Right lobe of liver (tissue), 6 donors: ENCODE measurements at regions not wholly inside any gene's neighbourhood (a gene's known extent, or its start where the extent isn't known, plus 50 kb on each side); places are given as distances from the start of the nearest gene placed in this dataset.

Experiments used
- ATAC-seq, 4 donors: fragments of 200-7000 bp; cut with Tn5 transposase; one replicate each; pipeline ENCODE4 v1.9.1; 2020; ENCODE audit warnings: mild to moderate bottlenecking in 4 of 4, moderate library complexity in 4 of 4
- DNase-seq, 3 donors: peaks; one replicate each; pipeline ENCODE4 v3.0.0-alpha.2; 2020
- H3K27ac ChIP-seq, 3 donors: fragments of 200-600 bp; one replicate each; pipeline ENCODE4 v1.8.0; 2022
- H3K27me3 ChIP-seq, 2 donors: fragments of 200-600 bp; one replicate each; pipeline ENCODE4 v1.8.0; 2022
- H3K36me3 ChIP-seq, 4 donors: fragments of 200-600 bp; sonication (generic) in 1 of 4; one replicate each; pipeline versions ENCODE4 v1.5.1 to v1.8.0; 2017 to 2022; ENCODE audit warnings: control low read depth in 1 of 4
- H3K4me1 ChIP-seq, 4 donors: fragments of 200-600 bp; sonication (generic) in 1 of 4; one replicate each; pipeline versions ENCODE4 v1.5.1 to v1.8.0; 2017 to 2022; ENCODE audit warnings: control low read depth in 1 of 4
- H3K4me3 ChIP-seq, 3 donors: fragments of 200-600 bp; one replicate each; pipeline ENCODE4 v1.8.0; 2022
- H3K9me3 ChIP-seq, 4 donors: fragments of 200-600 bp; sonication (generic) in 1 of 4; one replicate each; pipeline versions ENCODE4 v1.5.1 to v1.8.0; 2017 to 2022; ENCODE audit warnings: control low read depth in 1 of 4
- POLR2A ChIP-seq: fragments of 450-650 bp; IDR thresholded peaks from one replicate; pipeline ENCODE4 v1.6.1; 2017; ENCODE audit warnings: antibody characterized with exemption, mild to moderate bottlenecking
- WGBS: methylation state at CpG from one replicate; pipeline ENCODE4 v1.1.6; 2018; ENCODE audit warnings: low coverage, low lambda C conversion rate; ENCODE audit not compliant: insufficient coverage; ENCODE audit errors: missing lambda C conversion rate; 5-methylcytosine and 5-hydroxymethylcytosine counted together
- intact Hi-C, 2 donors: fragments of 100-400 bp; cut with DNase I; formaldehyde crosslinking; loops; one replicate each; pipeline versions ENCODE4 v1.11.2 to v1.14.1; 2022
- TF ChIP-seq, protein P1 (sequence below), 4 donors: fragments of 200-600 bp in 3 of 4; fragments of 450-650 bp in 1 of 4; IDR thresholded peaks; one replicate each; pipeline versions ENCODE4 v1.5.1 to v1.8.0; 2016 to 2022; ENCODE audit warnings: antibody characterized with exemption in 4 of 4, mild to moderate bottlenecking in 2 of 4
- donor health status: DM: no; HTN: yes; CAD: no.
- donor health status: DM: no; HTN: no; CAD: no.
- donor health status: DM: no; HTN: no; CAD: no.
- donor health status: DM: no; HTN: yes; CAD: no.
- donor health status: DM: no; HTN: yes; CAD: no.

DNA sequence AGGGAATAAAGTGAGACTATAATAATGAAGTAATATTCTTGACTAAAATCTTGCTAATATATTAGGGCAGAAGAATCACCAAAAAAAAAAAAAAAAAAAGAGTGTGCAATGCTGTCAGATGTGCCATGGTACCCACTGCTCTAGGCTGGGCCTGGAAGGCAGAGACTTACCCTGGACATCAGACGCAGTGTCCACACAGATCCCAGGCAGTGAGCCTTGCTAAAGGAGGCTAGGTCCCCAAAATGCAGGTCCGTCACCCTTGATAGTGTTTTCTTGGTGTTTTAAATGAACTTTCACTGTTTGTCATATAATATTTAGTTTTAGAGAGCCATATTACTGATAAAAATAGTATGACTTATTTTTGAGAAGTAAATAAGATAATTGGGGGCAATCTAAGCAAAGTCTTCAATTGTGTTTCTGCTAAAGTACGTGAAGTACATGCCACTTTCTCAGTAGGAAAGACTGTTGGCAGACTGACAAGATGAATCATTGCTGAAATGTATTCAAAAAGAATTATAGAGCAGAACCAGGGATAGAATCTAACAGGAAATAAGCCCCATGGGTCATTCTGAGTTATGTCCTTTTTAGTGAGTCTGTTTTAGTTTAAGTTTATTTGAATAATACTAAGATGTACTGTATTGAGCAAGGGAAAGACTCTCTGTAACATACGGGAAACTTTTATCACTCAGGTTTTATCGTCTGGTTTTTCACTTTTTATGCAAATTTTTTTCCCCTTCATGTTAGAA is 74.6 kb upstream of the PDC start:
- 37% methylated on average over 5 of the region's 5 CpGs for WGBS
- Histone ChIP-seq H3K9me3 (no peaks in the 10 kb centered on the region), H3K36me3 (no peaks in the 10 kb centered on the region), H3K27ac (no peak overlapping the region), H3K4me3 (no peak overlapping the region), H3K4me1 (no peaks in the 10 kb centered on the region), H3K27me3 (no peaks in the 10 kb centered on the region)
- no peak for DNase-seq
- TF ChIP-seq, protein P1, sequence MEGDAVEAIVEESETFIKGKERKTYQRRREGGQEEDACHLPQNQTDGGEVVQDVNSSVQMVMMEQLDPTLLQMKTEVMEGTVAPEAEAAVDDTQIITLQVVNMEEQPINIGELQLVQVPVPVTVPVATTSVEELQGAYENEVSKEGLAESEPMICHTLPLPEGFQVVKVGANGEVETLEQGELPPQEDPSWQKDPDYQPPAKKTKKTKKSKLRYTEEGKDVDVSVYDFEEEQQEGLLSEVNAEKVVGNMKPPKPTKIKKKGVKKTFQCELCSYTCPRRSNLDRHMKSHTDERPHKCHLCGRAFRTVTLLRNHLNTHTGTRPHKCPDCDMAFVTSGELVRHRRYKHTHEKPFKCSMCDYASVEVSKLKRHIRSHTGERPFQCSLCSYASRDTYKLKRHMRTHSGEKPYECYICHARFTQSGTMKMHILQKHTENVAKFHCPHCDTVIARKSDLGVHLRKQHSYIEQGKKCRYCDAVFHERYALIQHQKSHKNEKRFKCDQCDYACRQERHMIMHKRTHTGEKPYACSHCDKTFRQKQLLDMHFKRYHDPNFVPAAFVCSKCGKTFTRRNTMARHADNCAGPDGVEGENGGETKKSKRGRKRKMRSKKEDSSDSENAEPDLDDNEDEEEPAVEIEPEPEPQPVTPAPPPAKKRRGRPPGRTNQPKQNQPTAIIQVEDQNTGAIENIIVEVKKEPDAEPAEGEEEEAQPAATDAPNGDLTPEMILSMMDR (IDR thresholded peaks at IDR 0.05), result no peak
- no peak for TF ChIP-seq POLR2A
- peak in 1 of 4 donors; percentile 26 for ATAC-seq
- intact Hi-C loops, result no loop called here

DNA sequence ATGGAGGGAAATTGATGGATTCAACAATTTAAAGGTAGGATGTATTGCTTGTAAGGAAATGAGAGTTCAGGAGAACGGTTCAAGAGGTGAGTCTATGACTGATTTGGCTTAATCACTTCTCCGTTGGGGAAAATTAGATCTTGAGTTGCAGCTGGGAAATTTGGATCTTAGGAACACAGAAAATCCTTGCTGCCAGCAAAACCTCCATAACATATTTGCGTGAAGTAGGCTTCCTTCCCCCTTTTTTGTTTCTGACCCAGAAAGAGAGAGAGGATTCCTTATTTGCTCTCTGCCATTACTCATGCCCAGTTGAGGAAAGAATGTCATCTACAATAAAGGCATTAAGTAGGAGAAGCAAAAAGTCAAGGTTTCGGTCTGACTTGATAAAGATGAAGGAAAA is 73.5 kb upstream of the PDC start:
- Histone ChIP-seq H3K36me3 (no peaks in the 10 kb centered on the region), H3K4me1 (no peaks in the 10 kb centered on the region), H3K27me3 (no peaks in the 10 kb centered on the region), H3K27ac (no peak overlapping the region), H3K9me3 (no peaks in the 10 kb centered on the region), H3K4me3 (no peak overlapping the region)
- DNase-seq (no peak), ATAC-seq (no peak)
- 62% methylated on average over 4 of the region's 4 CpGs for WGBS
- intact Hi-C loops, result no loop called here
- TF ChIP-seq, protein P1 (IDR thresholded peaks at IDR 0.05), result no peak
- no peak for TF ChIP-seq POLR2A

DNA sequence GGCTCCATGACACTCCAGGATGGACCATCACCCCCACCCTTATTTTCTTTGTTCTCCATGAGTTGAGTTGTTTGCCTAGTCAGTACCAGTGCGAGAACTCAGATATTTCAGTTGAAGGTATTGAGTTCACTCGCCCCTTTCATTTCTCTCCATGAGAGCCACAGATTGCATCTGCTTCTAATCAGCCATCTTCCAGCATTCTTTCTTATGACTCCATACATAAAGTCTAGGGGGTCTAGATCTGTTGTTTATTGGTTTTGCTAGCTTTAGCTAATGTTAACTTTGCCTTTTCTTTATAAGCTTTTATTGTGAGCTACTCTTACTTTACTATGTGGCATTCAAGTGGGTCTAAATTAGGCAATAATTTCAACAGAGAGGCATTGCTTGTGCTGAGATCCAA is 71.6 kb upstream of the PDC start:
- intact Hi-C loops, result no loop called here
- no peak for ATAC-seq
- no peak overlapping the region for H3K27ac ChIP-seq
- no peaks in the 10 kb centered on the region for H3K4me1 ChIP-seq
- 67% methylated on average over 1 of the region's 2 CpGs for WGBS
- no peak for TF ChIP-seq POLR2A
- TF ChIP-seq, protein P1 (IDR thresholded peaks at IDR 0.05), result no peak
- H3K36me3 ChIP-seq, result no peaks in the 10 kb centered on the region
- H3K27me3 ChIP-seq, result no peaks in the 10 kb centered on the region
- no peak overlapping the region for H3K4me3 ChIP-seq
- no peaks in the 10 kb centered on the region for H3K9me3 ChIP-seq
- no peak for DNase-seq

DNA sequence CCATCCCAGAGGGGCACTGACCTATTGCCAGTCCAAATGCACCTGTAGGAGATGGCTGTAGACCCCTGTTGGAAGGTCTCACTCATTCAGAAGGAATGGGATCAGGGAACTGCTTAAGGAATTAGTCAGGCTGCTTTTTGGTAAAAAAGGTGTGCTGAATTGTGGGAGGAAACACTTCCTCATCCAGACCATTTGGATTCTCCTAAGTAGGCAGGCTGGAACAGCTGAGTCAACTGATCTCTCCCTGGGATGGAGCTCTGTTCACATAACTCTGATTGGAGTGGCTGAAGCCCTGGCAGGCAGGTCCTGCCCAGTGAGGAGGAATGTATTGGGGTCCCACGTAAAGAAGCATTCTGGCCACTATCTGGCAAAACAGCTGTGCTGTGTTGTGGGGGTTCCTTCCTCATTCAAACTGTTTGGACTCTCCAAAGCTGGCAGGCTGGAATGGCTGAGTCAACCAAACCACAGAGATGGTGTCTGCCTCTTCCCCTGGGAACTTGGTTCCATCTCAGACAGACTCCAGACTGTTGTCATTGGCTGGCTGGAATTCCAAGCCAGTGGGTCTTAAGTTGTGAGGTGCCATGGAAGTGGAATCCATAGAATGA is 70.7 kb upstream of the PDC start:
- ATAC-seq, result no peak
- H3K36me3 ChIP-seq, result no peaks in the 10 kb centered on the region

More for the DNA sequence above, 70.7 kb upstream of the PDC start:
- intact Hi-C loops, result no loop called here
- Histone ChIP-seq H3K27ac (no peak overlapping the region), H3K27me3 (no peaks in the 10 kb centered on the region), H3K9me3 (no peaks in the 10 kb centered on the region), H3K4me3 (no peak overlapping the region), H3K4me1 (no peaks in the 10 kb centered on the region)
- TF ChIP-seq POLR2A, result no peak
- TF ChIP-seq, protein P1 (IDR thresholded peaks at IDR 0.05), result no peak
- no CpG with 5 or more reads among the region's 1 CpG for WGBS
- DNase-seq, result no peak
